ENCODE measurements at regions not wholly inside any gene's neighbourhood (a gene's known extent, or its start where the extent isn't known, plus 50 kb on each side); places are given as distances from the start of the nearest gene placed in this dataset.

GRCh38 chr3:148318240-148318639 is 379.5 kb upstream of the AGTR1 start:
- H3K4me3 Mint-ChIP-seq = no peak overlapping the region
- no peak overlapping the region for H3K27ac ChIP-seq (ENCODE audit: low read depth)
- H2AFZ ChIP-seq = no peak overlapping the region
- H3K9me2 ChIP-seq (ENCODE audit: insufficient read depth) = no peaks in the 10 kb centered on the region; the same call in 1 of the 2 replicates
- no peak for ATAC-seq
- no peaks in the 10 kb centered on the region for H3K27me3 ChIP-seq (ENCODE audit: insufficient read depth)
- H3F3A ChIP-seq (replicated peaks; ENCODE audit: low read depth) = no peaks in the 10 kb centered on the region
- no peaks in the 10 kb centered on the region for H3K36me3 ChIP-seq (ENCODE audit: insufficient read depth)
- H3K4me2 ChIP-seq = no peak overlapping the region
- H3K79me2 ChIP-seq (replicated peaks; ENCODE audit: insufficient read depth) = no peaks in the 10 kb centered on the region
- no peaks in the 10 kb centered on the region for H3K36me3 Mint-ChIP-seq (ENCODE audit: low read depth)
- H3K27me3 Mint-ChIP-seq (ENCODE audit: insufficient read depth, low read depth, poor library complexity) = no peaks in the 10 kb centered on the region
- H3K4me1 ChIP-seq (ENCODE audit: insufficient read depth) = no peaks in the 10 kb centered on the region
- H4K20me1 ChIP-seq (replicated peaks; ENCODE audit: insufficient read depth) = no peaks in the 10 kb centered on the region
- TF ChIP-seq ETS1 (IDR thresholded peaks at IDR 0.05) (no peak), CREB1 (CRISPR knock-in tag; IDR thresholded peaks at IDR 0.05; ENCODE audit: low read depth) (no peak), EZH2phosphoT487 (IDR thresholded peaks at IDR 0.05; ENCODE audit: unreplicated experiment) (no peak), EZH2 (IDR thresholded peaks at IDR 0.05; ENCODE audit: low read depth, unreplicated experiment) (no peak), ZNF331 (CRISPR knock-in tag; IDR thresholded peaks at IDR 0.05; ENCODE audit: low read depth) (no peak), NANOG (IDR thresholded peaks at IDR 0.05; ENCODE audit: borderline replicate concordance) (no peak), JUNB (IDR thresholded peaks at IDR 0.05; ENCODE audit: unreplicated experiment) (no peak), CTCF (conservative IDR thresholded peaks at IDR 0.05; ENCODE audit: low read depth in 2 of 2) (no peak)
- H3K27ac Mint-ChIP-seq = no peak overlapping the region
- no peaks in the 10 kb centered on the region for H3K4me1 Mint-ChIP-seq
- no peak for DNase-seq (ENCODE audit: low spot score)
- H3K9me3 Mint-ChIP-seq = no peaks in the 10 kb centered on the region; the same call in 2 of the 3 replicates
- no peak overlapping the region for H3K4me3 ChIP-seq

- no peaks in the 10 kb centered on the region for H4K20me1 ChIP-seq (replicated peaks; ENCODE audit: insufficient read depth)
- H3K9me2 ChIP-seq (ENCODE audit: insufficient read depth) = no peaks in the 10 kb centered on the region; the same call in 1 of the 2 replicates
- H2AFZ ChIP-seq = no peak overlapping the region
- H3K4me3 Mint-ChIP-seq = no peak overlapping the region
- H3K4me1 Mint-ChIP-seq = no peaks in the 10 kb centered on the region
- H3K27me3 ChIP-seq (ENCODE audit: insufficient read depth) = no peaks in the 10 kb centered on the region
- H3F3A ChIP-seq (replicated peaks; ENCODE audit: low read depth) = no peaks in the 10 kb centered on the region
- H3K27me3 Mint-ChIP-seq (ENCODE audit: insufficient read depth, low read depth, poor library complexity) = no peaks in the 10 kb centered on the region
- no peaks in the 10 kb centered on the region; the same call in 2 of the 3 replicates for H3K9me3 Mint-ChIP-seq
- H3K4me2 ChIP-seq = no peak overlapping the region
- no peaks in the 10 kb centered on the region for H3K36me3 ChIP-seq (ENCODE audit: insufficient read depth)
- no peak overlapping the region for H3K27ac Mint-ChIP-seq
- no peak overlapping the region for H3K4me3 ChIP-seq
- H3K27ac ChIP-seq (ENCODE audit: low read depth) = no peak overlapping the region
- no peaks in the 10 kb centered on the region for H3K36me3 Mint-ChIP-seq (ENCODE audit: low read depth)
- no peaks in the 10 kb centered on the region for H3K4me1 ChIP-seq (ENCODE audit: insufficient read depth)
- ATAC-seq = no peak
- H3K79me2 ChIP-seq (replicated peaks; ENCODE audit: insufficient read depth) = no peaks in the 10 kb centered on the region
- no peak for DNase-seq (ENCODE audit: low spot score)
- TF ChIP-seq JUNB (IDR thresholded peaks at IDR 0.05; ENCODE audit: unreplicated experiment) (no peak), ETS1 (IDR thresholded peaks at IDR 0.05) (no peak), CREB1 (CRISPR knock-in tag; IDR thresholded peaks at IDR 0.05; ENCODE audit: low read depth) (no peak)
- TF ChIP-seq, protein P1, sequence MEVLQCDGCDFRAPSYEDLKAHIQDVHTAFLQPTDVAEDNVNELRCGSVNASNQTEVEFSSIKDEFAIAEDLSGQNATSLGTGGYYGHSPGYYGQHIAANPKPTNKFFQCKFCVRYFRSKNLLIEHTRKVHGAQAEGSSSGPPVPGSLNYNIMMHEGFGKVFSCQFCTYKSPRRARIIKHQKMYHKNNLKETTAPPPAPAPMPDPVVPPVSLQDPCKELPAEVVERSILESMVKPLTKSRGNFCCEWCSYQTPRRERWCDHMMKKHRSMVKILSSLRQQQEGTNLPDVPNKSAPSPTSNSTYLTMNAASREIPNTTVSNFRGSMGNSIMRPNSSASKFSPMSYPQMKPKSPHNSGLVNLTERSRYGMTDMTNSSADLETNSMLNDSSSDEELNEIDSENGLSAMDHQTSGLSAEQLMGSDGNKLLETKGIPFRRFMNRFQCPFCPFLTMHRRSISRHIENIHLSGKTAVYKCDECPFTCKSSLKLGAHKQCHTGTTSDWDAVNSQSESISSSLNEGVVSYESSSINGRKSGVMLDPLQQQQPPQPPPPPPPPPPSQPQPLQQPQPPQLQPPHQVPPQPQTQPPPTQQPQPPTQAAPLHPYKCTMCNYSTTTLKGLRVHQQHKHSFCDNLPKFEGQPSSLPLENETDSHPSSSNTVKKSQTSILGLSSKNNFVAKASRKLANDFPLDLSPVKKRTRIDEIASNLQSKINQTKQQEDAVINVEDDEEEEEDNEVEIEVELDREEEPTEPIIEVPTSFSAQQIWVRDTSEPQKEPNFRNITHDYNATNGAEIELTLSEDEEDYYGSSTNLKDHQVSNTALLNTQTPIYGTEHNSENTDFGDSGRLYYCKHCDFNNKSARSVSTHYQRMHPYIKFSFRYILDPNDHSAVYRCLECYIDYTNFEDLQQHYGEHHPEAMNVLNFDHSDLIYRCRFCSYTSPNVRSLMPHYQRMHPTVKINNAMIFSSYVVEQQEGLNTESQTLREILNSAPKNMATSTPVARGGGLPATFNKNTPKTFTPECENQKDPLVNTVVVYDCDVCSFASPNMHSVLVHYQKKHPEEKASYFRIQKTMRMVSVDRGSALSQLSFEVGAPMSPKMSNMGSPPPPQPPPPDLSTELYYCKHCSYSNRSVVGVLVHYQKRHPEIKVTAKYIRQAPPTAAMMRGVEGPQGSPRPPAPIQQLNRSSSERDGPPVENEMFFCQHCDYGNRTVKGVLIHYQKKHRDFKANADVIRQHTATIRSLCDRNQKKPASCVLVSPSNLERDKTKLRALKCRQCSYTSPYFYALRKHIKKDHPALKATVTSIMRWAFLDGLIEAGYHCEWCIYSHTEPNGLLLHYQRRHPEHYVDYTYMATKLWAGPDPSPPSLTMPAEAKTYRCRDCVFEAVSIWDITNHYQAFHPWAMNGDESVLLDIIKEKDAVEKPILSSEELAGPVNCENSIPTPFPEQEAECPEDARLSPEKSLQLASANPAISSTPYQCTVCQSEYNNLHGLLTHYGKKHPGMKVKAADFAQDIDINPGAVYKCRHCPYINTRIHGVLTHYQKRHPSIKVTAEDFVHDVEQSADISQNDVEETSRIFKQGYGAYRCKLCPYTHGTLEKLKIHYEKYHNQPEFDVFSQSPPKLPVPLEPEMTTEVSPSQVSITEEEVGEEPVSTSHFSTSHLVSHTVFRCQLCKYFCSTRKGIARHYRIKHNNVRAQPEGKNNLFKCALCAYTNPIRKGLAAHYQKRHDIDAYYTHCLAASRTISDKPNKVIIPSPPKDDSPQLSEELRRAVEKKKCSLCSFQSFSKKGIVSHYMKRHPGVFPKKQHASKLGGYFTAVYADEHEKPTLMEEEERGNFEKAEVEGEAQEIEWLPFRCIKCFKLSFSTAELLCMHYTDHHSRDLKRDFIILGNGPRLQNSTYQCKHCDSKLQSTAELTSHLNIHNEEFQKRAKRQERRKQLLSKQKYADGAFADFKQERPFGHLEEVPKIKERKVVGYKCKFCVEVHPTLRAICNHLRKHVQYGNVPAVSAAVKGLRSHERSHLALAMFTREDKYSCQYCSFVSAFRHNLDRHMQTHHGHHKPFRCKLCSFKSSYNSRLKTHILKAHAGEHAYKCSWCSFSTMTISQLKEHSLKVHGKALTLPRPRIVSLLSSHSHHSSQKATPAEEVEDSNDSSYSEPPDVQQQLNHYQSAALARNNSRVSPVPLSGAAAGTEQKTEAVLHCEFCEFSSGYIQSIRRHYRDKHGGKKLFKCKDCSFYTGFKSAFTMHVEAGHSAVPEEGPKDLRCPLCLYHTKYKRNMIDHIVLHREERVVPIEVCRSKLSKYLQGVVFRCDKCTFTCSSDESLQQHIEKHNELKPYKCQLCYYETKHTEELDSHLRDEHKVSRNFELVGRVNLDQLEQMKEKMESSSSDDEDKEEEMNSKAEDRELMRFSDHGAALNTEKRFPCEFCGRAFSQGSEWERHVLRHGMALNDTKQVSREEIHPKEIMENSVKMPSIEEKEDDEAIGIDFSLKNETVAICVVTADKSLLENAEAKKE (CRISPR knock-in tag; IDR thresholded peaks at IDR 0.05) = no peak
Measured at GRCh38 chr3:148319161-148319915, 378.4 kb upstream of the AGTR1 start.

Data from GM23338 (cell line).